Testis (tissue), 2 donors: ENCODE measurements at regions not wholly inside any gene's neighbourhood (a gene's known extent, or its start where the extent isn't known, plus 50 kb on each side); places are given as distances from the start of the nearest gene placed in this dataset.
"Not testable (repeated sequence)": the region's sequence is repeated elsewhere in the genome, so short reads cannot be mapped to it uniquely, and the experiment has no call there.

ENCODE experiments used
- CTCF ChIP-seq, 3 experiments: fragments of 450-650 bp in 2 of 3; fragments of 200-600 bp in 1 of 3; sonication (generic) in 1 of 3; IDR thresholded peaks; one replicate each; pipeline ENCODE4 v1.5.1; 2016 to 2019; ENCODE audit warnings: antibody characterized with exemption in 3 of 3, mild to moderate bottlenecking in 2 of 3, moderate library complexity in 1 of 3
- POLR2A ChIP-seq: fragments of 450-650 bp; IDR thresholded peaks from one replicate; pipeline ENCODE4 v1.6.1; 2017; ENCODE audit warnings: antibody characterized with exemption, mild to moderate bottlenecking, moderate library complexity

GRCh38 chr21:9688945-9689344 lies 832.4 kb upstream of the TPTE start:
- not testable (repeated sequence) for TF ChIP-seq CTCF (IDR thresholded peaks at IDR 0.05); POLR2A
